Pancreas (tissue), 10 donors: ENCODE measurements at regions not wholly inside any gene's neighbourhood (a gene's known extent, or its start where the extent isn't known, plus 50 kb on each side); places are given as distances from the start of the nearest gene placed in this dataset.

Experiments
- ATAC-seq, 4 donors: fragments of 200-7000 bp; cut with Tn5 transposase; one replicate each; pipeline versions ENCODE4 v1.8.0 to v1.9.1; 2020; ENCODE audit warnings: mild to moderate bottlenecking in 4 of 4, moderate library complexity in 4 of 4
- DNase-seq, 6 donors: peaks; one replicate each; pipeline ENCODE4 v3.0.0-alpha.2; 2020
- FAIRE-seq: peaks from 2 replicates; lab custom pipeline; 2012; peaks lifted over from hg19 to GRCh38; lab: Jason Lieb, UNC
- H3K27ac ChIP-seq, 4 donors: fragments of 200-600 bp; sonication (generic); 1 replicate in 3 of 4; 2 replicates in 1 of 4; pipeline versions ENCODE4 v1.5.0 to v1.8.0; 2020
- H3K27me3 ChIP-seq, 4 donors: fragments of 200-600 bp; one replicate each; pipeline ENCODE4 v1.8.0; 2021
- H3K36me3 ChIP-seq, 3 donors: fragments of 200-600 bp; sonication (generic) in 1 of 3; one replicate each; pipeline versions ENCODE4 v1.5.0 to v1.8.0; 2020 to 2021
- H3K4me1 ChIP-seq, 3 donors: fragments of 200-600 bp; one replicate each; pipeline ENCODE4 v1.8.0; 2021
- H3K4me3 ChIP-seq, 4 donors: fragments of 200-600 bp; sonication (generic) in 2 of 4; one replicate each; pipeline versions ENCODE4 v1.5.0 to v1.8.0; 2020 to 2021
- H3K9me3 ChIP-seq, 4 donors: fragments of 200-600 bp; one replicate each; pipeline ENCODE4 v1.8.0; 2021
- CTCF ChIP-seq, 4 donors: fragments of 200-600 bp; sonication (generic) in 3 of 4; IDR thresholded peaks; one replicate each; pipeline versions ENCODE4 v1.5.0 to v1.8.0; 2021; ENCODE audit warnings: antibody characterized with exemption in 4 of 4
- WGBS, 2 donors: extraction: QIAGEN DNeasy Blood & Tissue Kit; methylation state at CpG; one replicate each; pipeline ENCODE4 v1.1.7; 2013; 5-methylcytosine and 5-hydroxymethylcytosine counted together
- intact Hi-C, 3 donors: fragments of 100-400 bp; cut with DNase I; formaldehyde crosslinking; loops; one replicate each; pipeline versions ENCODE4 v1.11.1 to v1.14.2; 2022
- donor health status: healthy with polysubstance abuse.
- donor health status: DM: no; HTN: no; CAD: no; lungs with moderate emphysema.
- donor health status: DM: no; HTN: no; CAD: no.
- donor health status: control.
- donor health status: control.
- donor health status: Bipolar disorder and iron deficiency.
- donor health status: DM: yes; HTN: yes; CAD: no.
- donor health status: DM: no; HTN: no; CAD: no.
- donor health status: DM: no; HTN: no; CAD: no.
- donor health status: DM: yes; HTN: yes; CAD: no.

- no peak for TF ChIP-seq CTCF (IDR thresholded peaks at IDR 0.05)
- Histone ChIP-seq H3K4me1 (no peaks in the 10 kb centered on the region), H3K27ac (no peak overlapping the region), H3K9me3 (no peaks in the 10 kb centered on the region), H3K4me3 (no peak overlapping the region), H3K36me3 (no peaks in the 10 kb centered on the region), H3K27me3 (no peaks in the 10 kb centered on the region)
- WGBS, 2 donors, result 60 to 81% methylated on average over 2 of the region's 2 CpGs
- no peak for FAIRE-seq
- intact Hi-C loops, result no loop called here
- ATAC-seq, result no peak
- no peak for DNase-seq
Observed at GRCh38 chr17:33369876-33370275, 76.8 kb upstream of the ASIC2 start.

GRCh38 chr17:33370401-33370800 is 77.3 kb upstream of the ASIC2 start:
- DNase-seq (no peak), FAIRE-seq (no peak), ATAC-seq (no peak)
- no peaks in the 10 kb centered on the region for H3K4me1 ChIP-seq
- H3K27ac ChIP-seq, result no peak overlapping the region
- H3K4me3 ChIP-seq, result no peak overlapping the region
- no peak for TF ChIP-seq CTCF (IDR thresholded peaks at IDR 0.05)
- no peaks in the 10 kb centered on the region for H3K27me3 ChIP-seq
- 41 to 61% methylated on average over 1 of the region's 1 CpG for WGBS, 2 donors
- no peaks in the 10 kb centered on the region for H3K36me3 ChIP-seq
- H3K9me3 ChIP-seq, result no peaks in the 10 kb centered on the region
- intact Hi-C loops, result no loop called here

- DNase-seq (no peak), FAIRE-seq (no peak), ATAC-seq (no peak)
- no peaks in the 10 kb centered on the region for H3K4me1 ChIP-seq
- H3K4me3 ChIP-seq, result no peak overlapping the region
- WGBS, 2 donors, result 77 to 86% methylated on average over 3 of the region's 3 CpGs
- no peaks in the 10 kb centered on the region for H3K9me3 ChIP-seq
- no peak for TF ChIP-seq CTCF (IDR thresholded peaks at IDR 0.05)
- H3K36me3 ChIP-seq, result no peaks in the 10 kb centered on the region
- no peak overlapping the region for H3K27ac ChIP-seq
- intact Hi-C loops, result no loop called here
- no peaks in the 10 kb centered on the region for H3K27me3 ChIP-seq
Observed at GRCh38 chr17:33371377-33371776, 78.3 kb upstream of the ASIC2 start.

- TF ChIP-seq CTCF (IDR thresholded peaks at IDR 0.05), result no peak
- H3K4me1 ChIP-seq, result no peaks in the 10 kb centered on the region
- ATAC-seq, result no peak
- no peak for FAIRE-seq
- 75 to 95% methylated on average over 1 of the region's 1 CpG for WGBS, 2 donors
- no peak overlapping the region for H3K4me3 ChIP-seq
- H3K9me3 ChIP-seq, result no peaks in the 10 kb centered on the region
- DNase-seq, result no peak
- H3K27ac ChIP-seq, result no peak overlapping the region
- H3K27me3 ChIP-seq, result no peaks in the 10 kb centered on the region
- intact Hi-C loops, result no loop called here
- no peaks in the 10 kb centered on the region for H3K36me3 ChIP-seq
Observed at GRCh38 chr17:33373273-33373672, 80.2 kb upstream of the ASIC2 start.

GRCh38 chr17:33375103-33375502 is 82.0 kb upstream of the ASIC2 start:
- no peaks in the 10 kb centered on the region for H3K36me3 ChIP-seq
- FAIRE-seq (no peak), ATAC-seq (no peak), DNase-seq (no peak)
- no peaks in the 10 kb centered on the region for H3K9me3 ChIP-seq
- no peak for TF ChIP-seq CTCF (IDR thresholded peaks at IDR 0.05)
- no peaks in the 10 kb centered on the region for H3K27me3 ChIP-seq
- H3K4me1 ChIP-seq, result no peaks in the 10 kb centered on the region
- intact Hi-C loops, result no loop called here
- H3K27ac ChIP-seq, result no peak overlapping the region
- WGBS, 2 donors, result 66 to 71% methylated on average over 5 of the region's 5 CpGs
- H3K4me3 ChIP-seq, result no peak overlapping the region
